HepG2 (cell line): ENCODE measurements at regions not wholly inside any gene's neighbourhood (a gene's known extent, or its start where the extent isn't known, plus 50 kb on each side); places are given as distances from the start of the nearest gene placed in this dataset.

ENCODE experiments used
- ATAC-seq: fragments of 200-7000 bp; cut with Tn5 transposase; 3 replicates; pipeline ENCODE4 v1.9.1; 2020; ENCODE audit warnings: mild to moderate bottlenecking, moderate library complexity
- BruUV-seq: library from RNA; stranded (reverse); fragments of 400-500 nt; replicated peaks from 2 replicates; lab custom pipeline; 2021; lab: Mats Ljungman, UMichigan
- CTCF ChIA-PET: fragments of 300-600 bp; formaldehyde crosslinking; extraction: SDS; loops from one replicate; lab custom pipeline; 2021; ENCODE audit warnings: low total read pairs, inconsistent platforms, low intra/inter-chr PET ratio; lab: Yijun Ruan, JAX
- POLR2A ChIA-PET: fragments of 350-600 bp; sonication (Branson Sonifier 250); formaldehyde crosslinking; loops from one replicate; lab custom pipeline; 2020; ENCODE audit warnings: antibody characterized with exemption, inconsistent platforms; lab: Yijun Ruan, JAX
- DNase-seq: peaks from one replicate; pipeline ENCODE4 v3.0.0-alpha.2; 2015; ENCODE audit warnings: low spot score
- FAIRE-seq: peaks from 3 replicates; lab custom pipeline; 2011; peaks lifted over from hg19 to GRCh38; lab: Jason Lieb, UNC
- H2AFZ ChIP-seq: one replicate; pipeline ENCODE4 v1.6.1; 2011; ENCODE audit warnings: low read length, inconsistent platforms
- H3K27ac ChIP-seq: fragments of 300-600 bp; 3 replicates; pipeline ENCODE4 v1.8.0; 2011; ENCODE audit warnings: mixed run types, mild to moderate bottlenecking, mixed read lengths, low read length, inconsistent platforms; ENCODE audit not compliant: insufficient read depth; ENCODE audit errors: extremely low read length
- H3K27me3 ChIP-seq, 2 experiments: fragments of 200-600 bp in 1 of 2; 2 replicates in 1 of 2; 3 replicates in 1 of 2; pipeline versions ENCODE4 v1.6.0 to v1.8.0; 2011; ENCODE audit warnings: low read length in 2 of 2, mild to moderate bottlenecking in 2 of 2, moderate library complexity in 2 of 2, inconsistent platforms in 1 of 2; ENCODE audit not compliant: insufficient read depth in 2 of 2, control insufficient read depth in 1 of 2
- H3K36me3 ChIP-seq, 2 experiments: fragments of 200-600 bp in 1 of 2; replicated peaks in 1 of 2; 2 replicates in 1 of 2; 3 replicates in 1 of 2; pipeline versions ENCODE4 v1.5.1 to v1.8.0; 2011; ENCODE audit warnings: low read length in 2 of 2, inconsistent platforms in 1 of 2; ENCODE audit not compliant: insufficient read depth in 2 of 2, control insufficient read depth in 1 of 2
- H3K4me1 ChIP-seq: 2 replicates; pipeline ENCODE4 v1.5.1; 2012; ENCODE audit warnings: low read length, inconsistent platforms; ENCODE audit not compliant: insufficient read depth
- H3K4me2 ChIP-seq: 2 replicates; pipeline ENCODE4 v1.6.0; 2011; ENCODE audit warnings: low read depth, low read length, inconsistent platforms
- H3K4me3 ChIP-seq, 3 experiments: fragments of 200-600 bp in 1 of 3; sonication (generic), shearing (Covaris generic) in 1 of 3; replicated peaks in 1 of 3; 2 replicates each; pipeline ENCODE4 v1.5.1; 2011 to 2016; ENCODE audit warnings: low read length in 3 of 3, inconsistent platforms in 2 of 3, low read depth in 2 of 3, mild to moderate bottlenecking in 2 of 3, control low read depth in 1 of 3, mixed read lengths in 1 of 3; ENCODE audit not compliant: insufficient read depth in 1 of 3
- H3K79me2 ChIP-seq: one replicate; pipeline ENCODE4 v1.6.1; 2011; ENCODE audit warnings: low read length, inconsistent platforms; ENCODE audit not compliant: insufficient read depth
- H3K9ac ChIP-seq: 2 replicates; pipeline ENCODE4 v1.6.0; 2011; ENCODE audit warnings: mild to moderate bottlenecking, low read depth, low read length, inconsistent platforms; ENCODE audit not compliant: insufficient read depth
- H3K9me3 ChIP-seq: 2 replicates; pipeline ENCODE4 v1.5.1; 2012; ENCODE audit warnings: mild to moderate bottlenecking, low read length
- H4K20me1 ChIP-seq: 2 replicates; pipeline ENCODE4 v1.6.0; 2011; ENCODE audit warnings: inconsistent platforms, mild to moderate bottlenecking, low read length, moderate library complexity; ENCODE audit not compliant: insufficient read depth
- CEBPG ChIP-seq: IDR thresholded peaks from 2 replicates; pipeline ENCODE4 v1.6.1; 2016
- HMG20A ChIP-seq: IDR thresholded peaks from 2 replicates; pipeline ENCODE4 v1.6.1; 2016; ENCODE audit warnings: borderline replicate concordance
- HNRNPK ChIP-seq: fragments of 200-400 bp; formaldehyde crosslinking; IDR thresholded peaks from 2 replicates; pipeline ENCODE4 v1.6.1; 2018; ENCODE audit warnings: low read length, low read depth, moderate library complexity, mild to moderate bottlenecking; ENCODE audit not compliant: poor library complexity, severe bottlenecking
- MEF2D ChIP-seq: sonication (generic); formaldehyde crosslinking; IDR thresholded peaks from 2 replicates; pipeline ENCODE4 v1.5.1; 2020; ENCODE audit warnings: mild to moderate bottlenecking, missing genetic modification reagents
- NFRKB ChIP-seq: fragments of 450-650 bp; IDR thresholded peaks from 2 replicates; pipeline ENCODE4 v1.6.1; 2017
- PCBP1 ChIP-seq: fragments of 200-400 bp; formaldehyde crosslinking; IDR thresholded peaks from 2 replicates; pipeline ENCODE4 v1.6.1; 2017; ENCODE audit warnings: mild to moderate bottlenecking, low read depth, low read length, borderline replicate concordance
- PLRG1 ChIP-seq: fragments of 450-650 bp; conservative IDR thresholded peaks from 2 replicates; pipeline ENCODE4 v1.6.1; 2016
- SMAD1 ChIP-seq: sonication (generic); formaldehyde crosslinking; IDR thresholded peaks from 2 replicates; pipeline ENCODE4 v1.4.0; 2020; ENCODE audit warnings: missing genetic modification reagents, low read depth, mild to moderate bottlenecking, borderline replicate concordance
- SP1 ChIP-seq, 2 experiments: fragments of 450-650 bp in 1 of 2; sonication (generic) in 1 of 2; formaldehyde crosslinking in 1 of 2; IDR thresholded peaks; 2 replicates each; pipeline versions ENCODE4 v1.4.0 to v1.6.1; 2016 to 2020; ENCODE audit warnings: missing genetic modification reagents in 1 of 2
- SP5 ChIP-seq: IDR thresholded peaks from 2 replicates; pipeline ENCODE4 v1.6.1; 2016; ENCODE audit warnings: low read depth, borderline replicate concordance
- ZNF562 ChIP-seq: sonication (generic); formaldehyde crosslinking; IDR thresholded peaks from 2 replicates; pipeline ENCODE4 v1.8.0; 2022; ENCODE audit warnings: missing genetic modification reagents, borderline replicate concordance
- ZNF747 ChIP-seq: sonication (generic); formaldehyde crosslinking; IDR thresholded peaks from 2 replicates; pipeline ENCODE4 v1.8.1; 2023; ENCODE audit warnings: missing genetic modification reagents, mild to moderate bottlenecking, borderline replicate concordance
- ZNF850 ChIP-seq: sonication (generic); formaldehyde crosslinking; conservative IDR thresholded peaks from 2 replicates; pipeline ENCODE4 v1.9.0; 2021; ENCODE audit warnings: mild to moderate bottlenecking, missing genetic modification reagents
- ZSCAN20 ChIP-seq: sonication (generic); formaldehyde crosslinking; IDR thresholded peaks from 2 replicates; pipeline ENCODE4 v1.4.0; 2020; ENCODE audit warnings: missing genetic modification reagents, mild to moderate bottlenecking, borderline replicate concordance
- ZSCAN21 ChIP-seq: sonication (generic); formaldehyde crosslinking; IDR thresholded peaks from 2 replicates; pipeline ENCODE4 v1.8.0; 2022; ENCODE audit warnings: mild to moderate bottlenecking, missing genetic modification reagents, moderate library complexity, borderline replicate concordance
- in situ Hi-C: cut with HindIII; loops from 2 replicates; pipeline ENCODE4 v1.10.0; 2017; ENCODE audit warnings: low pct_unique_long_range_greater_than_20kb; ENCODE audit not compliant: extremely low pct_ligation_motif_present
- intact Hi-C: fragments of 100-400 bp; cut with micrococcal nuclease; formaldehyde crosslinking; loops from one replicate; pipeline ENCODE4 v1.10.0; 2022; ENCODE audit not compliant: unreplicated experiment
- TF ChIP-seq, protein P1 (sequence below): sonication (generic); formaldehyde crosslinking; IDR thresholded peaks from 2 replicates; pipeline ENCODE4 v1.4.0; 2020; ENCODE audit warnings: missing genetic modification reagents
- TF ChIP-seq, protein P2 (sequence below): sonication (generic); formaldehyde crosslinking; IDR thresholded peaks from 2 replicates; pipeline ENCODE4 v1.4.0; 2020; ENCODE audit warnings: missing genetic modification reagents, borderline replicate concordance
- TF ChIP-seq, protein P3 (sequence below): IDR thresholded peaks from 2 replicates; pipeline ENCODE4 v1.6.1; 2016; ENCODE audit warnings: low read depth, borderline replicate concordance
- TF ChIP-seq, protein P4 (sequence below): sonication (generic); formaldehyde crosslinking; IDR thresholded peaks from 2 replicates; pipeline ENCODE4 v1.4.0; 2020; ENCODE audit warnings: mild to moderate bottlenecking, missing genetic modification reagents, borderline replicate concordance

DNA sequence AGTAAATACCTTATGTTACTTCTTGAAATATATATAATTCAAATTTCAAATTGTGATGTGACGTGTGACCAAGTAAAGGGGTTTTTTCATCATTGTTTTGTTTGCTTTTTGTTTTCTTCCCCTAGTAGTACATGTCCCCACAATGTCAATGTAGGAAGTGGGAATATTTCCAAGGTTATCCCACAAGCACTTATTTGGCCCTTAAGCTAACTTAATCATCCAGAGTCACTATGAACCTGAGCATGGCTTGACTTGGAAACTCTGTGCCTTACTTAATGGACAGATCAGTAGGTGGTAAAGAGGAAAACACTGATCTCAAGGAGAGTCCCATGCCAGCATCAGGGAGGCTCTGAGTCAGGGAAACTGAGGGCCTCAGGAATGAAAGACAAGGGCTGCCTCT is 569.3 kb upstream of the IGFBP3 start (continued):
- TF ChIP-seq ZNF747 (CRISPR knock-in tag), result no peak

DNA sequence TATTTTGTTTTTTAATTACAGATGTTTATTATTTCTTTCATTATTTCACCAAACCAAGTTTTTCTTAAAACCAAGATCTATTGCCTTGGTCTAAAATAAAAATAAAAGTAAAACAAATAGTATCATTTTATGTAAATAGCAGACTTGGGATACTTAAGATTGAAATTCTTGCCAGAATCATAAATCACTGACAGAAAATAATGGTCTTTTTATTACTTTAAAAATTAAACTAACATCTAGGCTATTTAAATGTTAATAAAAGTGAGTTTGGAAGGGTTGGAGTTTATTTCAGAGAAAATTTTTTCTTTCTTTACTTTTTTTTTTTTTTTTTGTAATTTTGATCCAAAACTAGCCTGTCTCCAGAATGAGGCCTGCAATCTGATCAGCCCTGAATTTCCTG is 568.0 kb upstream of the IGFBP3 start:
- H3K4me2 ChIP-seq, result no peak overlapping the region
- no peaks in the 10 kb centered on the region for H4K20me1 ChIP-seq
- H3K27ac ChIP-seq, result no peak overlapping the region
- H3K9ac ChIP-seq, result no peak overlapping the region
- BruUV-seq, result no TSS peak
- intact Hi-C loops, result no loop called here
- POLR2A ChIA-PET, result no interaction called here
- no peak overlapping the region for H3K4me3 ChIP-seq
- in situ Hi-C loops, result no loop called here
- no peak for FAIRE-seq
- DNase-seq, result no peak
- no peaks in the 10 kb centered on the region for H3K79me2 ChIP-seq
- no peak for ATAC-seq
- CTCF ChIA-PET, result no interaction called here
- TF ChIP-seq CEBPG (CRISPR knock-in tag) (no peak), SP5 (no peak), SP1 (IDR thresholded peaks at IDR 0.05) (no peak), SP1 (CRISPR knock-in tag; IDR thresholded peaks at IDR 0.05) (no peak), HMG20A (CRISPR knock-in tag) (no peak), ZNF850 (CRISPR knock-in tag) (no peak), PLRG1 (no peak), SMAD1 (no peak), MEF2D (CRISPR knock-in tag) (no peak), HNRNPK (no peak), NFRKB (no peak), ZNF562 (no peak), ZSCAN20 (no peak), ZSCAN21 (CRISPR knock-in tag) (no peak), PCBP1 (no peak)
- TF ChIP-seq, protein P1, sequence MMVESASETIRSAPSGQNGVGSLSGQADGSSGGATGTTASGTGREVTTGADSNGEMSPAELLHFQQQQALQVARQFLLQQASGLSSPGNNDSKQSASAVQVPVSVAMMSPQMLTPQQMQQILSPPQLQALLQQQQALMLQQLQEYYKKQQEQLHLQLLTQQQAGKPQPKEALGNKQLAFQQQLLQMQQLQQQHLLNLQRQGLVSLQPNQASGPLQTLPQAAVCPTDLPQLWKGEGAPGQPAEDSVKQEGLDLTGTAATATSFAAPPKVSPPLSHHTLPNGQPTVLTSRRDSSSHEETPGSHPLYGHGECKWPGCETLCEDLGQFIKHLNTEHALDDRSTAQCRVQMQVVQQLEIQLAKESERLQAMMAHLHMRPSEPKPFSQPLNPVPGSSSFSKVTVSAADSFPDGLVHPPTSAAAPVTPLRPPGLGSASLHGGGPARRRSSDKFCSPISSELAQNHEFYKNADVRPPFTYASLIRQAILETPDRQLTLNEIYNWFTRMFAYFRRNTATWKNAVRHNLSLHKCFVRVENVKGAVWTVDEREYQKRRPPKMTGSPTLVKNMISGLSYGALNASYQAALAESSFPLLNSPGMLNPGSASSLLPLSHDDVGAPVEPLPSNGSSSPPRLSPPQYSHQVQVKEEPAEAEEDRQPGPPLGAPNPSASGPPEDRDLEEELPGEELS (CRISPR knock-in tag), result no peak
- TF ChIP-seq, protein P2, sequence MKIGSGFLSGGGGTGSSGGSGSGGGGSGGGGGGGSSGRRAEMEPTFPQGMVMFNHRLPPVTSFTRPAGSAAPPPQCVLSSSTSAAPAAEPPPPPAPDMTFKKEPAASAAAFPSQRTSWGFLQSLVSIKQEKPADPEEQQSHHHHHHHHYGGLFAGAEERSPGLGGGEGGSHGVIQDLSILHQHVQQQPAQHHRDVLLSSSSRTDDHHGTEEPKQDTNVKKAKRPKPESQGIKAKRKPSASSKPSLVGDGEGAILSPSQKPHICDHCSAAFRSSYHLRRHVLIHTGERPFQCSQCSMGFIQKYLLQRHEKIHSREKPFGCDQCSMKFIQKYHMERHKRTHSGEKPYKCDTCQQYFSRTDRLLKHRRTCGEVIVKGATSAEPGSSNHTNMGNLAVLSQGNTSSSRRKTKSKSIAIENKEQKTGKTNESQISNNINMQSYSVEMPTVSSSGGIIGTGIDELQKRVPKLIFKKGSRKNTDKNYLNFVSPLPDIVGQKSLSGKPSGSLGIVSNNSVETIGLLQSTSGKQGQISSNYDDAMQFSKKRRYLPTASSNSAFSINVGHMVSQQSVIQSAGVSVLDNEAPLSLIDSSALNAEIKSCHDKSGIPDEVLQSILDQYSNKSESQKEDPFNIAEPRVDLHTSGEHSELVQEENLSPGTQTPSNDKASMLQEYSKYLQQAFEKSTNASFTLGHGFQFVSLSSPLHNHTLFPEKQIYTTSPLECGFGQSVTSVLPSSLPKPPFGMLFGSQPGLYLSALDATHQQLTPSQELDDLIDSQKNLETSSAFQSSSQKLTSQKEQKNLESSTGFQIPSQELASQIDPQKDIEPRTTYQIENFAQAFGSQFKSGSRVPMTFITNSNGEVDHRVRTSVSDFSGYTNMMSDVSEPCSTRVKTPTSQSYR (CRISPR knock-in tag), result no peak
- TF ChIP-seq, protein P3, sequence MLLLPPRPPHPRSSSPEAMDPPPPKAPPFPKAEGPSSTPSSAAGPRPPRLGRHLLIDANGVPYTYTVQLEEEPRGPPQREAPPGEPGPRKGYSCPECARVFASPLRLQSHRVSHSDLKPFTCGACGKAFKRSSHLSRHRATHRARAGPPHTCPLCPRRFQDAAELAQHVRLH (CRISPR knock-in tag), result no peak
- TF ChIP-seq, protein P4, sequence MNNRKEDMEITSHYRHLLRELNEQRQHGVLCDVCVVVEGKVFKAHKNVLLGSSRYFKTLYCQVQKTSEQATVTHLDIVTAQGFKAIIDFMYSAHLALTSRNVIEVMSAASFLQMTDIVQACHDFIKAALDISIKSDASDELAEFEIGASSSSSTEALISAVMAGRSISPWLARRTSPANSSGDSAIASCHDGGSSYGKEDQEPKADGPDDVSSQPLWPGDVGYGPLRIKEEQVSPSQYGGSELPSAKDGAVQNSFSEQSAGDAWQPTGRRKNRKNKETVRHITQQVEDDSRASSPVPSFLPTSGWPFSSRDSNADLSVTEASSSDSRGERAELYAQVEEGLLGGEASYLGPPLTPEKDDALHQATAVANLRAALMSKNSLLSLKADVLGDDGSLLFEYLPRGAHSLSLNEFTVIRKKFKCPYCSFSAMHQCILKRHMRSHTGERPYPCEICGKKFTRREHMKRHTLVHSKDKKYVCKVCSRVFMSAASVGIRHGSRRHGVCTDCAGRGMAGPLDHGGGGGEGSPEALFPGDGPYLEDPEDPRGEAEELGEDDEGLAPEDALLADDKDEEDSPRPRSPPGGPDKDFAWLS (CRISPR knock-in tag), result no peak
- no peak overlapping the region for H2AFZ ChIP-seq
- no peaks in the 10 kb centered on the region for H3K4me1 ChIP-seq
- no peaks in the 10 kb centered on the region for H3K9me3 ChIP-seq
- no peaks in the 10 kb centered on the region for H3K36me3 ChIP-seq
- H3K27me3 ChIP-seq, result no peaks in the 10 kb centered on the region
